HFFc6 (cell line): ENCODE measurements at regions not wholly inside any gene's neighbourhood (a gene's known extent, or its start where the extent isn't known, plus 50 kb on each side); places are given as distances from the start of the nearest gene placed in this dataset.

Source experiments
- DNase-seq: peaks from one replicate; pipeline ENCODE4 v3.0.0-alpha.2; 2018
- H3K27ac Mint-ChIP-seq: 2 replicates; pipeline ENCODE4 v1.8.0; 2020; ENCODE audit warnings: mild to moderate bottlenecking, mixed read lengths
- H3K27me3 Mint-ChIP-seq: 2 replicates; pipeline ENCODE4 v1.8.0; 2021; ENCODE audit warnings: mild to moderate bottlenecking, moderate library complexity, mixed read lengths; ENCODE audit not compliant: insufficient read depth
- H3K36me3 Mint-ChIP-seq: 2 replicates; pipeline ENCODE4 v1.8.0; 2021; ENCODE audit warnings: low read depth, mixed read lengths
- H3K4me1 Mint-ChIP-seq: 2 replicates; pipeline ENCODE4 v1.8.0; 2020; ENCODE audit warnings: low read depth, mixed read lengths
- H3K4me3 Mint-ChIP-seq: 2 replicates; pipeline ENCODE4 v1.8.0; 2020; ENCODE audit warnings: mild to moderate bottlenecking, moderate library complexity, mixed read lengths
- H3K9me3 Mint-ChIP-seq: 2 replicates; pipeline ENCODE4 v1.8.0; 2020; ENCODE audit warnings: mild to moderate bottlenecking, mixed read lengths
- TF ChIP-seq, protein P1 (sequence below): fragments of 200-600 bp; sonication (generic); IDR thresholded peaks from 2 replicates; pipeline ENCODE4 v1.5.0; 2021; ENCODE audit warnings: antibody characterized with exemption, mild to moderate bottlenecking

GRCh38 chr21:27674041-27674615 is 707.2 kb upstream of the ADAMTS5 start:
- H3K36me3 Mint-ChIP-seq = no peaks in the 10 kb centered on the region
- H3K4me1 Mint-ChIP-seq = peaks cover 21% of the 10 kb centered on the region
- no peaks in the 10 kb centered on the region for H3K27me3 Mint-ChIP-seq
- 0 out of 2 replicates have a peak overlapping the region, but pooled peaks have one; percentile 4 for H3K4me3 Mint-ChIP-seq
- H3K27ac Mint-ChIP-seq = peak overlapping the region; percentile 72
- no peaks in the 10 kb centered on the region for H3K9me3 Mint-ChIP-seq
- TF ChIP-seq, protein P1, sequence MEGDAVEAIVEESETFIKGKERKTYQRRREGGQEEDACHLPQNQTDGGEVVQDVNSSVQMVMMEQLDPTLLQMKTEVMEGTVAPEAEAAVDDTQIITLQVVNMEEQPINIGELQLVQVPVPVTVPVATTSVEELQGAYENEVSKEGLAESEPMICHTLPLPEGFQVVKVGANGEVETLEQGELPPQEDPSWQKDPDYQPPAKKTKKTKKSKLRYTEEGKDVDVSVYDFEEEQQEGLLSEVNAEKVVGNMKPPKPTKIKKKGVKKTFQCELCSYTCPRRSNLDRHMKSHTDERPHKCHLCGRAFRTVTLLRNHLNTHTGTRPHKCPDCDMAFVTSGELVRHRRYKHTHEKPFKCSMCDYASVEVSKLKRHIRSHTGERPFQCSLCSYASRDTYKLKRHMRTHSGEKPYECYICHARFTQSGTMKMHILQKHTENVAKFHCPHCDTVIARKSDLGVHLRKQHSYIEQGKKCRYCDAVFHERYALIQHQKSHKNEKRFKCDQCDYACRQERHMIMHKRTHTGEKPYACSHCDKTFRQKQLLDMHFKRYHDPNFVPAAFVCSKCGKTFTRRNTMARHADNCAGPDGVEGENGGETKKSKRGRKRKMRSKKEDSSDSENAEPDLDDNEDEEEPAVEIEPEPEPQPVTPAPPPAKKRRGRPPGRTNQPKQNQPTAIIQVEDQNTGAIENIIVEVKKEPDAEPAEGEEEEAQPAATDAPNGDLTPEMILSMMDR = no peak
- DNase-seq = peak; percentile 90

DNA sequence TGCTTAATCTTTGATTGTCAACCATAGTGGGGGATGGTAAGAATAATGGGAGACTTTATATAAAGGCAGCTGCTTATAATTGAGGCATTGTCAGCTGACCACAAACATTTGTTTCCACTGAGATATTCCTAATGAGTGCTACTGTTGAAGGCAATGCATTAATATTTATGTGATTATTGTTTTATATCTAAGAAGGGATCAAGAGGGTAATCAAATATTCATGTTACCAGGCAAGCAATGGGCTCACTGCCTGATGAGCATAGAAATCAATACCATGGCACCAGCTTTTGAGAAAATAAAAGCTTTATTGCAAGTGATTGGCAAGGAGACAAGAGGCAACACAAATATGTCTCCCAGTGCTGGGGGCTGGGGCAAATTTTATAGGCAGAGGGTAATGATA is 706.7 kb upstream of the ADAMTS5 start:
- no peak for DNase-seq
- Mint-ChIP-seq H3K27me3 (no peaks in the 10 kb centered on the region), H3K4me3 (no peak overlapping the region), H3K9me3 (no peaks in the 10 kb centered on the region), H3K27ac (peak overlapping the region; percentile 72), H3K36me3 (no peaks in the 10 kb centered on the region), H3K4me1 (peaks cover 21% of the 10 kb centered on the region)
- TF ChIP-seq, protein P1 = no peak

GRCh38 chr21:27671207-27671606 is 704.3 kb upstream of the ADAMTS5 start:
- no peak overlapping the region for H3K27ac Mint-ChIP-seq
- H3K27me3 Mint-ChIP-seq = no peaks in the 10 kb centered on the region
- no peak for DNase-seq
- H3K4me1 Mint-ChIP-seq = peaks cover 27% of the 10 kb centered on the region
- no peak overlapping the region for H3K4me3 Mint-ChIP-seq
- H3K9me3 Mint-ChIP-seq = no peaks in the 10 kb centered on the region
- TF ChIP-seq, protein P1 = no peak
- H3K36me3 Mint-ChIP-seq = no peaks in the 10 kb centered on the region

GRCh38 chr21:27653481-27653880 is 686.6 kb upstream of the ADAMTS5 start:
- Mint-ChIP-seq H3K9me3 (no peaks in the 10 kb centered on the region), H3K36me3 (no peaks in the 10 kb centered on the region), H3K4me3 (no peak overlapping the region), H3K27me3 (peaks cover 2% of the 10 kb centered on the region; the same call in 1 of the 2 replicates), H3K27ac (no peak overlapping the region), H3K4me1 (peaks cover 21% of the 10 kb centered on the region)
- TF ChIP-seq, protein P1 = no peak
- no peak for DNase-seq

- TF ChIP-seq, protein P1 = peak; percentile 20; the same call in 1 of the 2 replicates
- peak; percentile 15 for DNase-seq
- Mint-ChIP-seq H3K27ac (peak overlapping the region; percentile 95), H3K4me3 (peak overlapping the region; percentile 24; the same call in 1 of the 2 replicates), H3K36me3 (no peaks in the 10 kb centered on the region), H3K4me1 (peaks cover 53% of the 10 kb centered on the region), H3K27me3 (peaks cover 2% of the 10 kb centered on the region; the same call in 1 of the 2 replicates), H3K9me3 (no peaks in the 10 kb centered on the region)
These were observed 682.9 kb upstream of the ADAMTS5 start for GRCh38 chr21:27649762-27650161.
